ENCODE measurements at regions not wholly inside any gene's neighbourhood (a gene's known extent, or its start where the extent isn't known, plus 50 kb on each side); places are given as distances from the start of the nearest gene placed in this dataset.

- TF ChIP-seq SP1 (IDR thresholded peaks at IDR 0.05; ENCODE audit: low read depth, low read length), result no peak
- TF ChIP-seq, protein P1, sequence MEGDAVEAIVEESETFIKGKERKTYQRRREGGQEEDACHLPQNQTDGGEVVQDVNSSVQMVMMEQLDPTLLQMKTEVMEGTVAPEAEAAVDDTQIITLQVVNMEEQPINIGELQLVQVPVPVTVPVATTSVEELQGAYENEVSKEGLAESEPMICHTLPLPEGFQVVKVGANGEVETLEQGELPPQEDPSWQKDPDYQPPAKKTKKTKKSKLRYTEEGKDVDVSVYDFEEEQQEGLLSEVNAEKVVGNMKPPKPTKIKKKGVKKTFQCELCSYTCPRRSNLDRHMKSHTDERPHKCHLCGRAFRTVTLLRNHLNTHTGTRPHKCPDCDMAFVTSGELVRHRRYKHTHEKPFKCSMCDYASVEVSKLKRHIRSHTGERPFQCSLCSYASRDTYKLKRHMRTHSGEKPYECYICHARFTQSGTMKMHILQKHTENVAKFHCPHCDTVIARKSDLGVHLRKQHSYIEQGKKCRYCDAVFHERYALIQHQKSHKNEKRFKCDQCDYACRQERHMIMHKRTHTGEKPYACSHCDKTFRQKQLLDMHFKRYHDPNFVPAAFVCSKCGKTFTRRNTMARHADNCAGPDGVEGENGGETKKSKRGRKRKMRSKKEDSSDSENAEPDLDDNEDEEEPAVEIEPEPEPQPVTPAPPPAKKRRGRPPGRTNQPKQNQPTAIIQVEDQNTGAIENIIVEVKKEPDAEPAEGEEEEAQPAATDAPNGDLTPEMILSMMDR (IDR thresholded peaks at IDR 0.05; ENCODE audit: control extremely low read depth in 1 of 3, insufficient read depth in 1 of 3, low read depth in 1 of 3, low read length in 3 of 3), result no peak
- TF ChIP-seq EP300 (IDR thresholded peaks at IDR 0.05; ENCODE audit: borderline replicate concordance in 1 of 2, low read depth in 2 of 2, low read length in 2 of 2), result no peak
Observed at GRCh38 chr15:96183867-96184266, 146.6 kb upstream of the NR2F2 start.

Measured in H1 (cell line).